GM23338 (cell line): ENCODE measurements at regions not wholly inside any gene's neighbourhood (a gene's known extent, or its start where the extent isn't known, plus 50 kb on each side); places are given as distances from the start of the nearest gene placed in this dataset.

Experiments
- ATAC-seq: fragments of 200-7000 bp; cut with Tn5 transposase; 3 replicates; pipeline ENCODE4 v1.9.1; 2020
- DNase-seq: peaks from one replicate; pipeline ENCODE4 v3.0.0-alpha.2; 2015; ENCODE audit warnings: low spot score
- H2AFZ ChIP-seq: fragments of 200-600 bp; sonication (generic); 2 replicates; pipeline ENCODE4 v1.8.0; 2016; ENCODE audit warnings: antibody characterized with exemption, mild to moderate bottlenecking, moderate library complexity
- H3F3A ChIP-seq: fragments of 200-600 bp; sonication (generic); replicated peaks from 2 replicates; pipeline ENCODE4 v1.8.0; 2017; ENCODE audit warnings: antibody characterized with exemption, mixed run types, low read depth
- H3K27ac ChIP-seq: fragments of 200-600 bp; sonication (generic); 2 replicates; pipeline ENCODE4 v1.6.1; 2016; ENCODE audit warnings: low read depth
- H3K27me3 ChIP-seq: fragments of 200-600 bp; sonication (generic); 2 replicates; pipeline ENCODE4 v1.8.0; 2016; ENCODE audit warnings: mild to moderate bottlenecking, mixed run types, moderate library complexity; ENCODE audit not compliant: insufficient read depth
- H3K36me3 ChIP-seq: fragments of 200-600 bp; sonication (generic); 2 replicates; pipeline ENCODE4 v1.8.0; 2016; ENCODE audit warnings: mild to moderate bottlenecking; ENCODE audit not compliant: insufficient read depth
- H3K4me1 ChIP-seq: fragments of 200-600 bp; sonication (generic); 2 replicates; pipeline ENCODE4 v1.8.0; 2016; ENCODE audit warnings: mild to moderate bottlenecking, moderate library complexity; ENCODE audit not compliant: insufficient read depth
- H3K4me2 ChIP-seq: fragments of 200-600 bp; sonication (generic); 2 replicates; pipeline ENCODE4 v1.7.1; 2017; ENCODE audit warnings: mixed run types
- H3K4me3 ChIP-seq: fragments of 200-600 bp; sonication (generic); 2 replicates; pipeline ENCODE4 v1.6.1; 2016; ENCODE audit warnings: mixed run types
- H3K79me2 ChIP-seq: fragments of 200-600 bp; sonication (generic); replicated peaks from 2 replicates; pipeline ENCODE4 v1.8.0; 2017; ENCODE audit warnings: mild to moderate bottlenecking; ENCODE audit not compliant: insufficient read depth
- H3K9me2 ChIP-seq: fragments of 200-600 bp; sonication (generic); 2 replicates; pipeline ENCODE4 v1.8.0; 2017; ENCODE audit not compliant: insufficient read depth
- H4K20me1 ChIP-seq: fragments of 200-600 bp; sonication (generic); replicated peaks from 2 replicates; pipeline ENCODE4 v1.8.0; 2017; ENCODE audit warnings: mild to moderate bottlenecking; ENCODE audit not compliant: insufficient read depth
- H3K27ac Mint-ChIP-seq: 2 replicates; pipeline ENCODE4 v1.8.0; 2020; ENCODE audit warnings: inconsistent platforms, mild to moderate bottlenecking, moderate library complexity, mixed read lengths
- H3K27me3 Mint-ChIP-seq: 3 replicates; pipeline ENCODE4 v1.8.0; 2022; ENCODE audit warnings: low read depth, mild to moderate bottlenecking, moderate library complexity, mixed read lengths, inconsistent platforms; ENCODE audit not compliant: insufficient read depth, poor library complexity
- H3K36me3 Mint-ChIP-seq: 3 replicates; pipeline ENCODE4 v1.8.0; 2021; ENCODE audit warnings: low read depth, mild to moderate bottlenecking, inconsistent platforms, moderate library complexity, mixed read lengths
- H3K4me1 Mint-ChIP-seq: 3 replicates; pipeline ENCODE4 v1.8.0; 2020; ENCODE audit warnings: mild to moderate bottlenecking, inconsistent platforms, mixed read lengths
- H3K4me3 Mint-ChIP-seq: 3 replicates; pipeline ENCODE4 v1.8.0; 2021; ENCODE audit warnings: moderate library complexity, mild to moderate bottlenecking, inconsistent platforms, mixed read lengths
- H3K9me3 Mint-ChIP-seq: 3 replicates; pipeline ENCODE4 v1.8.0; 2020; ENCODE audit warnings: moderate library complexity, mild to moderate bottlenecking, inconsistent platforms, mixed read lengths
- CREB1 ChIP-seq: fragments of 250-450 bp; sonication (Bioruptor Pico); IDR thresholded peaks from 2 replicates; pipeline ENCODE4 v1.5.0; 2020; ENCODE audit warnings: low read depth, mild to moderate bottlenecking, moderate library complexity
- CTCF ChIP-seq, 2 experiments: fragments of 200-600 bp in 1 of 2; sonication (generic) in 1 of 2; conservative IDR thresholded peaks; 2 replicates each; pipeline versions ENCODE4 v1.5.1 to v1.6.1; 2016 to 2017; ENCODE audit warnings: antibody characterized with exemption in 2 of 2, low read depth in 2 of 2, mild to moderate bottlenecking in 2 of 2, moderate library complexity in 1 of 2
- ETS1 ChIP-seq: IDR thresholded peaks from 2 replicates; pipeline ENCODE4 v1.6.1; 2016; ENCODE audit warnings: antibody characterized with exemption
- EZH2 ChIP-seq: fragments of 200-600 bp; sonication (generic); IDR thresholded peaks from one replicate; pipeline ENCODE4 v1.8.0; 2017; ENCODE audit warnings: antibody characterized with exemption, mild to moderate bottlenecking, low read depth; ENCODE audit not compliant: unreplicated experiment
- EZH2phosphoT487 ChIP-seq: fragments of 200-600 bp; sonication (generic); IDR thresholded peaks from one replicate; pipeline ENCODE4 v1.8.1; 2018; ENCODE audit warnings: antibody characterized with exemption; ENCODE audit not compliant: unreplicated experiment
- JUNB ChIP-seq: IDR thresholded peaks from one replicate; pipeline ENCODE4 v1.6.1; 2016; ENCODE audit warnings: antibody characterized with exemption; ENCODE audit not compliant: unreplicated experiment
- NANOG ChIP-seq: IDR thresholded peaks from 2 replicates; pipeline ENCODE4 v1.6.1; 2016; ENCODE audit warnings: antibody characterized with exemption, borderline replicate concordance
- POLR2AphosphoS5 ChIP-seq: IDR thresholded peaks from 2 replicates; pipeline ENCODE4 v1.6.1; 2016; ENCODE audit warnings: antibody characterized with exemption, low read depth
- REST ChIP-seq: IDR thresholded peaks from one replicate; pipeline ENCODE4 v1.6.1; 2018; ENCODE audit warnings: antibody characterized with exemption; ENCODE audit not compliant: unreplicated experiment
- STAT1 ChIP-seq: IDR thresholded peaks from one replicate; pipeline ENCODE4 v1.6.1; 2016; ENCODE audit warnings: antibody characterized with exemption; ENCODE audit not compliant: unreplicated experiment
- ZNF114 ChIP-seq: fragments of 250-450 bp; sonication (Bioruptor Pico); IDR thresholded peaks from 2 replicates; pipeline ENCODE4 v1.5.0; 2020; ENCODE audit warnings: mild to moderate bottlenecking, moderate library complexity
- ZNF331 ChIP-seq: fragments of 250-450 bp; sonication (Bioruptor Pico); IDR thresholded peaks from 2 replicates; pipeline ENCODE4 v1.5.0; 2020; ENCODE audit warnings: low read depth, mild to moderate bottlenecking, moderate library complexity
- ZNF462 ChIP-seq: fragments of 250-450 bp; sonication (Bioruptor Pico); IDR thresholded peaks from 2 replicates; pipeline ENCODE4 v1.5.0; 2020; ENCODE audit warnings: mild to moderate bottlenecking, moderate library complexity

- H3K36me3 Mint-ChIP-seq = no peaks in the 10 kb centered on the region
- no peak overlapping the region for H2AFZ ChIP-seq
- TF ChIP-seq CREB1 (no peak), STAT1 (no peak), NANOG (no peak), EZH2 (no peak), ZNF462 (CRISPR knock-in tag) (no peak), CTCF (conservative IDR thresholded peaks at IDR 0.05; ENCODE audit: low read depth in 2 of 2) (no peak), POLR2AphosphoS5 (no peak), ETS1 (no peak), ZNF331 (CRISPR knock-in tag) (no peak), REST (no peak), ZNF114 (CRISPR knock-in tag) (no peak), EZH2phosphoT487 (no peak), JUNB (no peak)
- H3K4me2 ChIP-seq = no peak overlapping the region
- no peaks in the 10 kb centered on the region for H3K79me2 ChIP-seq
- DNase-seq (no peak), ATAC-seq (no peak)
- peaks cover 18% of the 10 kb centered on the region for H3K9me2 ChIP-seq
- no peak overlapping the region for H3K27ac Mint-ChIP-seq
- no peak overlapping the region for H3K4me3 Mint-ChIP-seq
- H3K4me3 ChIP-seq = no peak overlapping the region
- H3K36me3 ChIP-seq = no peaks in the 10 kb centered on the region
- H3K27me3 ChIP-seq = no peaks in the 10 kb centered on the region
- H3K27ac ChIP-seq = no peak overlapping the region
- H3K27me3 Mint-ChIP-seq = peaks cover 5% of the 10 kb centered on the region
- no peaks in the 10 kb centered on the region; the same call in 2 of the 3 replicates for H3K9me3 Mint-ChIP-seq
- H4K20me1 ChIP-seq = no peaks in the 10 kb centered on the region
- peaks cover 28% of the 10 kb centered on the region for H3K4me1 Mint-ChIP-seq
- peaks cover 14% of the 10 kb centered on the region; the same call in 1 of the 2 replicates for H3K4me1 ChIP-seq
- no peaks in the 10 kb centered on the region for H3F3A ChIP-seq
Observed at GRCh38 chr3:7959094-7959493, 542.5 kb upstream of the LMCD1 start.
